HG03521 (cell line): ENCODE measurements at regions not wholly inside any gene's neighbourhood (a gene's known extent, or its start where the extent isn't known, plus 50 kb on each side); places are given as distances from the start of the nearest gene placed in this dataset.
"Not testable (repeated sequence)": the region's sequence is repeated elsewhere in the genome, so short reads cannot be mapped to it uniquely, and the experiment has no call there.

Source experiments
- ATAC-seq: cut with Tn5 transposase; IDR thresholded peaks from one replicate; pipeline ENCODE4 v1.9.1; 2021; ENCODE audit warnings: mild to moderate bottlenecking, moderate library complexity; ENCODE audit not compliant: unreplicated experiment

DNA sequence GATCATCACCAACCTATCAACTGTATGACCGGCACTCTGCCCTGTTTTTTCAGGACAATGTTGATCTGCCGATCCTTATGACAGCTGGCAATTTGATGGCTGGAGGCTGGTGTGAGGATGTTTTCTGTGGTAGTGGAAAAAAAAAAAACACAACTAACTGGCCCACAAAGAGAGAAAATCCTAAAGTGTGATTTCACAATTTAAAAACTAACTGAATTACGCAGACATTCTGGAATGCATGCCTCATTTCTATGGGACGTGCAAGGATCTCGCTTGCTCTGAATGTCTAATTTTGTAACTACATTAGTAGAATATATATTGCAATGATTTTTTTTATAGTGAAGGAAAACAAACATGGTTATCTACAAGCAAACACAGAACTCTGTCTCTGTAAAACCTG lies 590.5 kb downstream of the ETS1 start:
- ATAC-seq = no peak

DNA sequence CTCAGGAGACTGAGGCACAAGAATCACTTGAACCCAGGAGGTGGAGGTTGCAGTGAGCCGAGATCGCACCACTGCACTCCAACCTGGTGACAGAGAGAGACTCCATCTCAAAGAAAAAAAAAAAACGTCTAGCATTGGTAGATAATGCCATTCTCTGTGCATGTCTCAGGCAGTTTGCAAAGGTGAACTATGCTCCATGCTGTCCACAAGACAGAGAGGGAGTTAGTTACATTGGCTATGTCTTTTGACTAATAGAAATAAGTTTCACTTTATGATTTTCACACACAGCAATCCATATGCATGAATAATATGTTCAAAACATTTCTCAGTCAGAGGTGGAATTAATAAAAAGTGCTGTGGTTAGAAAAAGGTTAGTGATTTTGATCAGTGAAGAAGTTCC lies 591.4 kb downstream of the ETS1 start:
- ATAC-seq = no peak

DNA sequence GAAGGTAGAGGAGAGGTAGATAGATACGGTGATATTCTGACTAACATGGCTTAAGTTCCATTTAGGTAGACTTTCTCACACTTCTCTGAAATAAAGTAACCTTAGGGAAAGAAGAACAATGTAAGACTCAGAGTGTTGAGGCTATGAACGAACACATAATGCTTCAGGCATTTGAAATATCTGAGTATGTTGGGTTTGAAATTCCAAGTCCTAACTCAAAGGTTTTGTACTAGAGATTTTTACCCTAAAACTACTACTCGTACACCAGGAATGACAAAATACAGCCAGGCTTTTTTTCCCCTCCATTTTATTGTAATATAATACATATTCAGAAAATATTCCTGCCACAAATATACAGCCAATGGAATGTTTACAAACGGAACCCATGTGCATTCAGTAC lies 592.6 kb downstream of the ETS1 start:
- no peak for ATAC-seq

DNA sequence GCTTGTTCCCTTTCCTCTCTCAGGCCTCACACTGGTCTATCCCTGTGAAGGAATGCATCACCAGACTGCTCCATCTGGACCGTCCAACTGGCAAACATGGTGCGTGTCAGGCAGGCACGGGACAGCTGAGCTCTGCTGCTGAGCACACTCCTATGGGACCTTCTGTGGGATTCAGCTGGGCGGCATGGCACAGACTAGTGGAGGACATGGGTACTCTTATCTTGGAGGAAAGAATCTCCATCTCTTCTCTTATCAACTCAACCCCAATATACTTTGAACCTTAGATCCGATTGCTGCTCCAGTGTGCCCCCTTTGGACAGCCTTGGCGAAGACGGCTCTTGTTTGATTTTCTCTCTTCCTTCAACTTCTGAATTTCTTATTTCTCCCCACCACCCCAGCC lies 593.6 kb downstream of the ETS1 start:
- no peak for ATAC-seq

DNA sequence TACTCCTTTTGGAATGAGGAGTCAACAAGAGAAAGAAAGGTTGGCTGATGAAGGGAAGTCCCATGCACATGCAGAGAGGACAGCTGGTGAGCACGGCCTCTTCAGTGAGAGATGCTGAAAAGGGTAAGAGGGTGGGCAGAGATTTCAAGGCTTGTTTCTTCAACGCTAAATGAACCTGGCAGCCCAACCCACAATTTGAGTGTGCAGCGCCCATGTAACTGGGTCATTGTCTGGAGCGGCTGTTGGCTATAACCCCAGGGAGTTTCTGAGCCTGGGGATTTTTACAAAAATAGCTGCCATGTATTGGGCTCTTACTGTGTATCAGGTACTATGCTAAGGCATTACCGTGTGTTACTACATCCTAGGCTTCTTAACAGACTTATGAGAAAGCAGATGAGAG lies 594.1 kb downstream of the ETS1 start:
- ATAC-seq = no peak

DNA sequence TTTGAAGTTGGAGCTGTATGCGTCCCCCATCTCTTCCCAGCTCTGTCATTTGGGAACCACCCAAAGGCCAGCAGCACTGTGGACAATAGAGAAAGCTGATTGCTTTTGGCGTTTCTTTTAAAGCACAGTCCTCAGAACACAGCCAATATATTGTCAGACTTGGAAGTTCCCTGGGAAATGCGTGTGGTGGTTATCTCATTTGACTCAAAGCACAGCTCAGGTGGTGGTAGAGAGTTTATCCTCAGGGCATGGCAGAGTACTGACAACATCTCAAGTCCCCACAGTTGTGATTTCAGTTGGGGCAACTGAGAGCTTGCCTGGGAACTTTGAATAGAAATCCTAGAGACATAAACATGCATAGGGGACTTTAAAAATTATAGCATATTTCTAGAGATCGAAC lies 601.3 kb downstream of the ETS1 start:
- ATAC-seq = no peak

DNA sequence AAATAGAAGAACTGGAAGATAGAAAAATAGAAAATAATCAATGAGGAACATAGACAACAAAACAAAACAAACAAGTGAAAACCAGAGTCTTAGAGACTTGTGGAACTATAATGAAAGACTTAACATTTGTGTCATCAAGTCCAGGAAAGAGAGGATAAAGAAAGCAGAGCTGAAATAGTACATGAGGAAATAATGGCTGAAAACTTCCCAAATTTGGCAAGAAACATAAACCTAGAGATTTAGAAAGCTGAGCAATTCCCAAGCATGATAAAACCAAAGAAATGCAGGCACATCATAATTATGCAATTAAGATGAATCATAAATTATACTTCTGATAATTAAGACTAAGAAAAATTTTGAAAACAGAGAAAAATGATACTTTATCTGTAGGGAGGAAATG lies 614.5 kb downstream of the ETS1 start:
- no peak for ATAC-seq

DNA sequence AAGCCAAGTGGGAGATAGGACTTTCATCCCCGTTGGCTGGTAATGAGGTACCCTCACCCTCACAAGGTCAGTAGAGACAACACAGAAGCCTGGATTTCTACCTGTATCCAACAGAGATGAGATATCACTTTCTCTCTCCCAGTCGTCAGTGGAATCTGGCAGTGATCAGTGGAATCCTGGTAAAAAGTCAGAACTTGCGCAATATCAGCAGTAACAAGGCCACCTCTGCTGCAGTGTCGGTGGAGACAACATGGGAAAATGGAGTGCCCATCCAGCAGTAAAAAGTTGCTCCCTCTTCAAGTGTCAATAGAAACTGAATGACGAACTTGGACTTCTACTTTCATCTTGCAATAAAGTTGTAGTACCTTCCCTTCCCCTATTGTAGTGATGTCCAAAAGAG lies 615.9 kb downstream of the ETS1 start:
- no peak for ATAC-seq

DNA sequence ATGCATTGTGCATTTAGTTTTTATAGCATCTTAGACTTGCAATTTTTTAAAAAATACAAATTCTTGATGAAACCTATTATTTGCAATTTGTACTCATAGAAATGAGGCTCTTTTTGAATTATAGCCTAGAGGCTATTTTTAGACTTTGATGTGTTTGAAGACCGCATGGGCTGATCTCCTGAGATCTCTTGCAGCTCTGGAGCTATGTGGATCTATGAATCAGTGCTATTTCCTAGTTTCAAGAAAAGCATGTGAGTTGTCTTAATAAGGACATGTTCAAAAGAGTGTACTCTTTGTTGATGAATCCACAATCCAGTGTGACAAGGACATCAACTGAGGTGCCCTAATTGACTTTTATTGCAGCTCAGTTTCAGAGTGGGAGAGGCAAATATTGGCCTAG lies 620.5 kb downstream of the ETS1 start:
- no peak for ATAC-seq

DNA sequence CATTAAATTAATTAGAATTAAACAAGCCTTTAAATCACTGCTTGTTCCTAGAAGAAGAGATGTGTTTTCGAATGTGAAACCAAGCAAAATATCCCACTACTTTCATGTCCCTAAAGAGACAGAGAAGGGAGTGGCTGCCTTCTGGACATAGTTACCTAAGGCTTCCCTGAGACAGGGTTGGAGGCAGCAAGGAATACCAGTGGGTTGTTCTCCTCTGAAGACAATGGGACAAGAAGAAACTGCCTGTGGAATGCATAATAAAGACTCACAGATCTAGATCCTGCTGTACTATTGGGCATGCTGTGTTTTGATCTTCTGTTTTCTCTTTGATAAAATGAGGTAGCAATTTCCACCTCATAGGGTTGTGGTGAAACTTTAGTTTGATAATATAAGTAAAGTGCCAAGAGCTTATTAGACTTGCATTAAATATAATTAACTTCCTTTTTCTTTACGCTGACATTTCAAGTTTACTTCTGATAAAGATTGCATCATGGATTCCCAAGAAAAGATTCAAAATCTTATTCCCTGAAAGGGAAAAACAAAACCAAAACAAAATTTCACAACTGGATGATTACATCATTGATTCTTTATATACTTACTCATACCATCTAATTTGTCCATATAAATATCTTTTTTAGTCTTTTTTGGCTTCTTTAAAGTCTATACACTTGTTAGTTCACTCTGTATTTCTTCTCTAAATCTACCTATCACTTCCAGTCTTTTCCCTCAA lies 621.3 kb downstream of the ETS1 start:
- ATAC-seq = no peak

DNA sequence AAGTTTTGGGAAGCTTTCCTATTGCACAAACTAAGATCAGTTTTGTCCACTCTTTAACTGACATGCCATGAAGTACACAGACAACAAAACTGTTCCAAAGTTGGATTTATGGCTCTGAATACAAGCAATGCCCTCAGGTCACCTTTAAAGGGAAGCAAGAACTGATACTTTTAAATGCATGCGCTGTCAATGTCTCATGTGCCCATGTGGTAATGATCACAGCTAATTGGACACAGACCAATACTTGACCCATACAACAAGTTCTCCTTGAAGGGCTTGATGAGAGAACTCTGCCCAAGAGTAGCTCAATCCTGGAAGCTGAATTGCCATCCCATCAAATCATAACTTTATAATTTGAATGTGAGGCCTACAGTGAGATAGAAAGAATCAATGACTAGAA lies 624.9 kb downstream of the ETS1 start:
- no peak for ATAC-seq

DNA sequence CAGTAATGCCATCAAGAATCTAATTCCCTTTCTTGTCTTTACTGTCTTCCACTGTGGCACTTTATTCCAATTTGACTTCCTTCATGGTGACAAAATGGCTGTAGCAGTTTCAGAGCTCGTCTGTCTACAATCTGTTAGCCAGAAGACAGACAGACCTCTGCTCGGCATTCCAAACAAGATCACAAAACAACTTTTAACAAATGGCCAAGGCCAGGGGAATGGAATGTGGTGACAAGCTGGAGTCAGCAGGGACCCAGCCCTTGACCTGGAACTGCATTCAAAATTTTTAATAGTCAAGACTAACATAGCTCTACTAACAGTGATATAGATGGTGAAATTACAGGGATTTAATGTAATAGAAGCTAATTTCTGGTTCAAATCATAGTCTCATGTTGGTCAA lies 637.2 kb downstream of the ETS1 start:
- no peak for ATAC-seq

DNA sequence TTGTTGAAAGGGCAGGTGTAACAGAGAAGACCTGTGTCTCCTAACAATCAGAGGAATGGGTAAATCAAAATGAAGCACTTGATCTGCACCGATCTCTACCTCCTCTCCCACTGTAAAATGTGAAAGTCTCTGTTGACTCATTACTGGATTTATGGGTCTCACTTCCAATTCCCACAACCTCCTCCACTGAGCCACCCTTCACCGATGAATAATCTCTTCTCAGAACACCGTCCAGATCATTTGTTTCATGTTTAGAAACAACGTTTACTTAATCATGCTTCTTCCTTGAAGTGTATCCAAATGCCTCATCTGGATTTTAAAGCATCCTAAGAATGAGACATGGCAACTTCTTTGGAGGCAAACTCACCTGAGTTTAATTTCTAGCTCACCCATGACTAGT lies 643.6 kb downstream of the ETS1 start:
- ATAC-seq = no peak

DNA sequence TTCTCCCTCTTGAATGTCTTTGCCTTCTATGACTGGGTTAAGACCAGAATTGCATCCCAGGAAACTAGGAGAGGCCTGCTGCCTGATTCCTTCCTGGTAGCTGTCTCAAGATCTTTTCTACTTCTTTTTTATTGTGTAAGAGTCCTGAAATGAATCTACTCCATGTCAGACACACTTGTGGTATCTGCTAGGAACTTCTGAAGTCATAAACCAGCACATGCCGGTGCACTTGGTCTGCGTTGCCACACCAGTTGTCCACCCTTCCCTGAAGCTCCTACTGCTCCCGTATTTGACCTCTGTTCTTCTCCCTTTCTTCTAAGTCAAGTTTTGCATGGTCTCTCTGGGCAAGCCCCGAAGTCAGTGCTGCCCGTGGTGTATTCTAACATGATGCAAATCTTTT lies 644.2 kb downstream of the ETS1 start:
- ATAC-seq = no peak

DNA sequence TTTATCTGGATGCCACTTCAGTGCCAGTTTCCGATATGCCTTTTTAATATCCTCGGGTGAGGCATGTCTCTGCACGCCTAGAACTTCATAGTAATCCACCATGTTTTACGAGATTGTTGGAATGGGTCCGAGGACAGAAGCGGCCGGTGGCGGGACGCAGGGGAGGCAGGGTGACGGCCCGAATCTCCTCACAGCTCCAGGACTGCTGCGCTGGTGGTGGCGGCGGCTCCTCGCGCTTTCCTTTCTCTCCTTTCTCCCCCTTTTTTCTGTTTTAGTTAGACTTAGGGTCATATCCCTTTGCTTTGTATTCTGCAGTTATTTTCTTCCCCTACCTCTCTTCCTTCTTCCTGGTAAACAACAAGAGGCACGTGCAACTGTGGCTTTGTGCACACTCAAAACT lies 645.8 kb downstream of the ETS1 start:
- ATAC-seq = not testable (repeated sequence)

DNA sequence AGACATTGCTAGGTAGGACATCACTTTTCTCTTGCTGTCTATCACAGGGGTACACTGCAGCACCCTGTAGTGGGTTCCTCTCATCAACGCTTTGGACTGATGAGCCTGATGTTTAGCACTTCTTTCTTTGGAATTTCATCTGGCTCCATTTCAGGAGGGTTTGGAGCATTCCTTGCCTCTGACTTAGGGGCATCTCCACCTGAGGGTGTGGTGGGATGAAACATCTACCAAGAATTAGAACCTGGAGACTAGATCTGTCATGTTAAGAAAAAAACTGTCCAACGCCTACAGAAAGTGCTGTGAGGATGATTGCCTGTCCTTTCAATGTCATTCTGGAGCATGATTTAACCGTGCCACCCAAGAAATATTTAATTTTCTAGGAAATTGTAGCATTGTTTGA lies 648.4 kb downstream of the ETS1 start:
- no peak for ATAC-seq

DNA sequence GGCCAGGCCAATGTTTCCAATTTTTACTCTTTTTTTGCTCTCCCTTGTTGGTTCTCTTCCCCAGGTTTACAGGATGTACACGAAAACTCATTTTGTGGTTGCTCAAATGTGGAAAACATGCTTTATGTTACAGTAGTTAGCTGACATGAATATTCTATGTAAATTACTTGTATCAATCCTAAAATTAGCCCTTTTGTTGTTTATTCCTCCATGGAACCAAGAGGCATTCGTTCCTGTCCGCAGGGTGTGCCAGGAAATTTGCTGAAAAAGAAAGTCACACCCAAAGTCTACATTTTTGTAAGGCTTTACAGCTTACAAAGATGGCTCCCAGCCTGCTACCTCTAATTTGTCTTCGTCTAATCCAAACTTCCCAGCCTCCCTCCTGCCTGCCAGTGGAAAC lies 652.3 kb downstream of the ETS1 start:
- no peak for ATAC-seq

DNA sequence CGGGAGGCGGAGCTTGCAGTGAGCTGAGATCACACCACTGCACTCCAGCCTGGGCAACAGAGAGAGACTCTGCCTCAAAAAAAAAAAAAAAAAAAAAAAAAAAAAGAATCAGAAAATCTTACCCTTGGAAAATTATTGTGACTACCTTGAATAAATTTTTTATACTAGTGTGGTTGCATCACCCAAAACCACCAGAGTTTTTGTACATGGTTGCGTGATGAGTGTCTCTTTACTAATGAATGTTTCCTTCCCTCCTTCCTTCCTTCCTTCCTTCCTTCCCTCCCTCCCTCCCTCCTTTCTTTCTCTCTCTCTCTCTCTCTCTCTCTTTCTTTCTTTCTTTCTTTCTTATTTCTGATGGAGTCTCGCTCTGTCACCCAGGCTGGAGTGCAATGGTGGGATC lies 653.4 kb downstream of the ETS1 start:
- not testable (repeated sequence) for ATAC-seq

DNA sequence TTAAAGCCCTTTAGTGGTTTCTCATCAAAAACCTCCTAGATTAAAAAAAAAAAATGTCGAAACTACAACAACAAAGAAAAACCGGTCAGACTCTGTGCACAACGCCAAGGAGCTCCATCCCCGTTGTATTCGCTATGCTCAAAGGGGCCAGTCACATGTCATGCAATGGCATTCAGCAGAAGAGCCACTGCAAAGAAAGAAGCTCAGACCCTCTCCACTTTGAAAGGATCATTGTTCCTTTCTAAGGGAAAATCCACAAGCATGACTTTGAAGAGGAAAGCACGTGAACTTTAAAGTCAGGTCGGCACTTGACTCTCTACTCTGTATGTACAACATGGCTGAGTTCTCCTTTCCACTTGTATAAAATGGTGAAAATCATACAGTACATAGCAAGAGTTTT lies 655.6 kb downstream of the ETS1 start:
- ATAC-seq = no peak

DNA sequence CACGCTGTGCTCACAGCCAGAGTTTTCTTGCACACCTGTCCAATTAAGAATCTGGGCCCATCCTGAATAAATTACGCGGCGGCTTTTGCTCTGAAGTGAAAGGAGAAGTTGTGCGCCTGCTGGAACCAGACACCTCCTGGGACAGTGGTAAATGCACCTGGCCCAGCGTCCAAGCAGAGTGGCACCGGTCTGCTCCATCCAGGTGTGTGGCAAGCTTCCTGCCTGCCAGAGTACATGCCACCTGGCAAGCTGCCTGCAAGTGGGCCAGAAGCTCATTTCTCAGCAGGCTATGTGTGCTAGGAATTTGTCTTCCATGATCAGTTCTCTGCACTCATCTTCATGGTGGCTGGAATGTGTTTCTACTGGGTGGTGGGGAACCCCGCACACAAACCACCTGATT lies 660.6 kb downstream of the ETS1 start:
- no peak for ATAC-seq

DNA sequence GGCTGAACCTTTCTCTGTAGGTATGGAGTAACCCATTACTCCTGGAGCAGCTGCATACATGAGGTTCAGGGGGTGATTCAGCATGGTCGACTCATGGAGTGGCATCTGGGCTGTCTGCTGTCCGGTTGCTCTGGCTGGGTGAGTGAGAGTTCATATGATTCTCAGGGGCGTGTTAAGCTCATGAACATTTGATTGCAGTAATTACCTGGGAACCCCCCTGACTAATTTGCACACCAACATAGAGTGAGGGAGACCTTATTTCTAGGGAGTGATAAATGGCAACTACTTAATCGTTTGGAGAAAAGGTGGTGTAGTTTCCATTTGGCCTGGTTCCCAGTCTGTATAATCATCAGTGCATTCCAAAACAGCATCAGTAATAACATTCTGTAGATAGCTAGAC lies 661.9 kb downstream of the ETS1 start:
- no peak for ATAC-seq

DNA sequence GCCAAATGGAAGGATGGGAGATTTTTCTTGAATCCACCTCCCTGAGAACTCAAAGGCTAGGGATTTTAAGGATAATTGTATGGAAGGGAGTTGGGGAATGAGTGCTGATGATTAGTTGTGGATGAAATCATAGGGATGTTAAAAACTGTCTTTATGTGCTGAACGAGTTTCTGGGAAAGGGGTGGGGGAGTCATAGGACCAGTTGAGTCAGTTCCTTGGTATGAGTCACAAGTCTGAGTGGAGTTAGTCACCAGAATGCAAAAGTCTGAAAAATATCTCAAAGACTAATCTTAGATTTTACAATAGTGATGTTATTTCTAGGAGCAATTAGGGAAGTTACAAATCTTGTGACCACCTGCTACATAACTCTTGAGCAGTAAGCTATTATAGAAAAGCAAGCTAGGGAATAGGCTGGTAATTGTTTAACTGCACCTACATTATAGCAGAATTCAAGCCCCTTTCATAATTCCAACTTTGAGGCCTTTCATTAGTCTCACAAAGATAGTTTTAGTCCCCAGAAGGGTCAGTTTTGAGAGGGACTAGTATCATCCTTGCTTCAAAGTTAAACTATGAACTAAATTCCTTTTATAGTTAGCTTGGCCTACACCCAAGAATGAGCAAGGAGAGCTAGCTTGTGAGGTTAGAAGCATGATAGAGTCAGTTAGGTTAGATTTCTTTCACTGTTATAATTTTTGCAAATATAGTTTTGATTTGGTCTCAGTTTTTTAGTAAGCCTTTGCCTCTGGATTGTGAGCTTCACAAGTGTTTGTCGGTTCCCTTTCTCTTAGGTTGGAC lies 668.0 kb downstream of the ETS1 start:
- ATAC-seq = no peak

DNA sequence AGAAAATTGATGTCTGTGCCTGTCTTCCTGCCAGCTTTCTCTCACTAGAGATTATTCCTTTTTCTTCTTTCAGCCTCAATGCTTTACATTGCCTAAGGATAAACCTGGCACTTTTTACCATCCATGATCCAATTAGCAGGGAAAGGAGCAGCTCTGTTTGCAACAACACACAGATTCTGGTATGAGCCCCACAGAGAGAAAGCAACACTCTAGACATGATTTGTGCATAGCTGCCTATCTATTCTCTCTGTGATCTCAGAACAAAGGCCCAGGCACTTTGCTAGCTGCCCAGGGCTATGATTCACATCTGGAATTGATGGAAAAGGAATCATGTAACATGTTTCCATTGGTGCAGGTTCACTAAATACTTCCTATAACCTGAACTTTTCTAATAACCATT lies 685.0 kb downstream of the ETS1 start:
- ATAC-seq = no peak
